OCI-LY1 (cell line): ENCODE measurements at regions not wholly inside any gene's neighbourhood (a gene's known extent, or its start where the extent isn't known, plus 50 kb on each side); places are given as distances from the start of the nearest gene placed in this dataset.

Experiments used
- EZH2 ChIP-seq: fragments of 200-600 bp; sonication (generic), shearing (Covaris generic); IDR thresholded peaks from 2 replicates; pipeline ENCODE4 v1.8.0; 2017; ENCODE audit warnings: borderline replicate concordance, mixed run types, mild to moderate bottlenecking, antibody characterized with exemption, low read length, moderate library complexity, mixed read lengths
- TF ChIP-seq, protein P1 (sequence below): fragments of 200-600 bp; sonication (generic), shearing (Covaris generic); IDR thresholded peaks from 2 replicates; pipeline ENCODE4 v1.5.1; 2017; ENCODE audit warnings: mild to moderate bottlenecking, antibody characterized with exemption, low read length, moderate library complexity, mixed read lengths

DNA sequence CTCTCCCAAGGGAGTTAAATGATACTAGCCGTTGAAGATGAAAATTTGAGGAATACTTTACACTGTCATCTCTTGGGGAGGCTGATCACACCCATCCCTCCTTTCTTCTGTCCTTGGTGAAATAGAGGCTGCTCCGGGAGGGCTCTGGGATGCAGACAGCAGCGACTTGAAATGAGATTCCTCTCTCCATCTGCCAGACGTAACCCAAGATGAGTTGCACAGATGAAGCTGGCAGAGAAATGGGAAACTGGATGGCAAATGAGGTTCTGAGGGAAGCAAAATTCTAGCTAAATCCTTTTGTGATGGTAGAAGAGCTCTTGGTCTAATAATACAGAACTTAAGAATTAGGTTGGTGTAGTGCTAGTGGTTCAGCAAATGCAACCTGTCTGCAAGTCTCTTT is 201.4 kb downstream of the AASDH start:
- TF ChIP-seq, protein P1, sequence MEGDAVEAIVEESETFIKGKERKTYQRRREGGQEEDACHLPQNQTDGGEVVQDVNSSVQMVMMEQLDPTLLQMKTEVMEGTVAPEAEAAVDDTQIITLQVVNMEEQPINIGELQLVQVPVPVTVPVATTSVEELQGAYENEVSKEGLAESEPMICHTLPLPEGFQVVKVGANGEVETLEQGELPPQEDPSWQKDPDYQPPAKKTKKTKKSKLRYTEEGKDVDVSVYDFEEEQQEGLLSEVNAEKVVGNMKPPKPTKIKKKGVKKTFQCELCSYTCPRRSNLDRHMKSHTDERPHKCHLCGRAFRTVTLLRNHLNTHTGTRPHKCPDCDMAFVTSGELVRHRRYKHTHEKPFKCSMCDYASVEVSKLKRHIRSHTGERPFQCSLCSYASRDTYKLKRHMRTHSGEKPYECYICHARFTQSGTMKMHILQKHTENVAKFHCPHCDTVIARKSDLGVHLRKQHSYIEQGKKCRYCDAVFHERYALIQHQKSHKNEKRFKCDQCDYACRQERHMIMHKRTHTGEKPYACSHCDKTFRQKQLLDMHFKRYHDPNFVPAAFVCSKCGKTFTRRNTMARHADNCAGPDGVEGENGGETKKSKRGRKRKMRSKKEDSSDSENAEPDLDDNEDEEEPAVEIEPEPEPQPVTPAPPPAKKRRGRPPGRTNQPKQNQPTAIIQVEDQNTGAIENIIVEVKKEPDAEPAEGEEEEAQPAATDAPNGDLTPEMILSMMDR = no peak
- TF ChIP-seq EZH2 = no peak
